Right lobe of liver (tissue), 6 donors: ENCODE measurements at regions not wholly inside any gene's neighbourhood (a gene's known extent, or its start where the extent isn't known, plus 50 kb on each side); places are given as distances from the start of the nearest gene placed in this dataset.

Source experiments
- ATAC-seq, 4 donors: fragments of 200-7000 bp; cut with Tn5 transposase; one replicate each; pipeline ENCODE4 v1.9.1; 2020; ENCODE audit warnings: mild to moderate bottlenecking in 4 of 4, moderate library complexity in 4 of 4
- DNase-seq, 3 donors: peaks; one replicate each; pipeline ENCODE4 v3.0.0-alpha.2; 2020
- H3K27ac ChIP-seq, 3 donors: fragments of 200-600 bp; one replicate each; pipeline ENCODE4 v1.8.0; 2022
- H3K27me3 ChIP-seq, 2 donors: fragments of 200-600 bp; one replicate each; pipeline ENCODE4 v1.8.0; 2022
- H3K36me3 ChIP-seq, 4 donors: fragments of 200-600 bp; sonication (generic) in 1 of 4; one replicate each; pipeline versions ENCODE4 v1.5.1 to v1.8.0; 2017 to 2022; ENCODE audit warnings: control low read depth in 1 of 4
- H3K4me1 ChIP-seq, 4 donors: fragments of 200-600 bp; sonication (generic) in 1 of 4; one replicate each; pipeline versions ENCODE4 v1.5.1 to v1.8.0; 2017 to 2022; ENCODE audit warnings: control low read depth in 1 of 4
- H3K4me3 ChIP-seq, 3 donors: fragments of 200-600 bp; one replicate each; pipeline ENCODE4 v1.8.0; 2022
- H3K9me3 ChIP-seq, 4 donors: fragments of 200-600 bp; sonication (generic) in 1 of 4; one replicate each; pipeline versions ENCODE4 v1.5.1 to v1.8.0; 2017 to 2022; ENCODE audit warnings: control low read depth in 1 of 4
- POLR2A ChIP-seq: fragments of 450-650 bp; IDR thresholded peaks from one replicate; pipeline ENCODE4 v1.6.1; 2017; ENCODE audit warnings: antibody characterized with exemption, mild to moderate bottlenecking
- WGBS: methylation state at CpG from one replicate; pipeline ENCODE4 v1.1.6; 2018; ENCODE audit warnings: low coverage, low lambda C conversion rate; ENCODE audit not compliant: insufficient coverage; ENCODE audit errors: missing lambda C conversion rate; 5-methylcytosine and 5-hydroxymethylcytosine counted together
- intact Hi-C, 2 donors: fragments of 100-400 bp; cut with DNase I; formaldehyde crosslinking; loops; one replicate each; pipeline versions ENCODE4 v1.11.2 to v1.14.1; 2022
- TF ChIP-seq, protein P1 (sequence below), 4 donors: fragments of 200-600 bp in 3 of 4; fragments of 450-650 bp in 1 of 4; IDR thresholded peaks; one replicate each; pipeline versions ENCODE4 v1.5.1 to v1.8.0; 2016 to 2022; ENCODE audit warnings: antibody characterized with exemption in 4 of 4, mild to moderate bottlenecking in 2 of 4
- donor health status: DM: no; HTN: yes; CAD: no.
- donor health status: DM: no; HTN: no; CAD: no.
- donor health status: DM: no; HTN: no; CAD: no.
- donor health status: DM: no; HTN: yes; CAD: no.
- donor health status: DM: no; HTN: yes; CAD: no.

GRCh38 chr1:213618094-213618493 is 369.7 kb upstream of the PROX1 start:
- intact Hi-C loops, result no loop called here
- Histone ChIP-seq H3K27me3 (no peaks in the 10 kb centered on the region), H3K9me3 (no peaks in the 10 kb centered on the region), H3K27ac (no peak overlapping the region), H3K36me3 (no peaks in the 10 kb centered on the region), H3K4me1 (no peaks in the 10 kb centered on the region), H3K4me3 (no peak overlapping the region)
- WGBS, result 50% methylated on average over 1 of the region's 1 CpG
- TF ChIP-seq POLR2A, result no peak
- TF ChIP-seq, protein P1, sequence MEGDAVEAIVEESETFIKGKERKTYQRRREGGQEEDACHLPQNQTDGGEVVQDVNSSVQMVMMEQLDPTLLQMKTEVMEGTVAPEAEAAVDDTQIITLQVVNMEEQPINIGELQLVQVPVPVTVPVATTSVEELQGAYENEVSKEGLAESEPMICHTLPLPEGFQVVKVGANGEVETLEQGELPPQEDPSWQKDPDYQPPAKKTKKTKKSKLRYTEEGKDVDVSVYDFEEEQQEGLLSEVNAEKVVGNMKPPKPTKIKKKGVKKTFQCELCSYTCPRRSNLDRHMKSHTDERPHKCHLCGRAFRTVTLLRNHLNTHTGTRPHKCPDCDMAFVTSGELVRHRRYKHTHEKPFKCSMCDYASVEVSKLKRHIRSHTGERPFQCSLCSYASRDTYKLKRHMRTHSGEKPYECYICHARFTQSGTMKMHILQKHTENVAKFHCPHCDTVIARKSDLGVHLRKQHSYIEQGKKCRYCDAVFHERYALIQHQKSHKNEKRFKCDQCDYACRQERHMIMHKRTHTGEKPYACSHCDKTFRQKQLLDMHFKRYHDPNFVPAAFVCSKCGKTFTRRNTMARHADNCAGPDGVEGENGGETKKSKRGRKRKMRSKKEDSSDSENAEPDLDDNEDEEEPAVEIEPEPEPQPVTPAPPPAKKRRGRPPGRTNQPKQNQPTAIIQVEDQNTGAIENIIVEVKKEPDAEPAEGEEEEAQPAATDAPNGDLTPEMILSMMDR (IDR thresholded peaks at IDR 0.05), result no peak
- ATAC-seq (no peak), DNase-seq (no peak)

DNA sequence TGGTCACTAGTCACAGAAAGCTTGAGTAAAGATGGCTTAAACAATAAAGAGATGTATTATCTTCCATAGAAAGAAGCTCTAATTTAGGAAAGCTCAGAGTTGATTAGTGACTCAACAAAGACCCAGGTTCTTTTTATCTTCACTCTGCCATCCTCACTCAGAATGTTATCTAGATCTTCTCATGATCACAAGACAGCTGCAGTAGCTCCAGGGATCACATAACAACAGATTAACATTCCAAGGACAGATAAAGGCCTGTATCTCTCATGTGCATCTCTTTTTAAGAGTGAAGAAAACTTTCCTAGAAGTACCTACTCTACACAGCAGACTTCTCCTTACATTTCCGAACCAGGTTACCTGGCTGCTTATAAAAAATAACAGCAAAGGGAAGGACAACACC is 368.7 kb upstream of the PROX1 start:
- TF ChIP-seq POLR2A, result no peak
- TF ChIP-seq, protein P1 (IDR thresholded peaks at IDR 0.05), result no peak
- Histone ChIP-seq H3K9me3 (no peaks in the 10 kb centered on the region), H3K27ac (no peak overlapping the region), H3K36me3 (no peaks in the 10 kb centered on the region), H3K4me1 (no peaks in the 10 kb centered on the region), H3K27me3 (no peaks in the 10 kb centered on the region), H3K4me3 (no peak overlapping the region)
- no peak for ATAC-seq
- intact Hi-C loops, result no loop called here
- no peak for DNase-seq
- WGBS, result 75% methylated on average over 1 of the region's 1 CpG

GRCh38 chr1:213621077-213621476 is 366.7 kb upstream of the PROX1 start:
- intact Hi-C loops, result no loop called here

DNA sequence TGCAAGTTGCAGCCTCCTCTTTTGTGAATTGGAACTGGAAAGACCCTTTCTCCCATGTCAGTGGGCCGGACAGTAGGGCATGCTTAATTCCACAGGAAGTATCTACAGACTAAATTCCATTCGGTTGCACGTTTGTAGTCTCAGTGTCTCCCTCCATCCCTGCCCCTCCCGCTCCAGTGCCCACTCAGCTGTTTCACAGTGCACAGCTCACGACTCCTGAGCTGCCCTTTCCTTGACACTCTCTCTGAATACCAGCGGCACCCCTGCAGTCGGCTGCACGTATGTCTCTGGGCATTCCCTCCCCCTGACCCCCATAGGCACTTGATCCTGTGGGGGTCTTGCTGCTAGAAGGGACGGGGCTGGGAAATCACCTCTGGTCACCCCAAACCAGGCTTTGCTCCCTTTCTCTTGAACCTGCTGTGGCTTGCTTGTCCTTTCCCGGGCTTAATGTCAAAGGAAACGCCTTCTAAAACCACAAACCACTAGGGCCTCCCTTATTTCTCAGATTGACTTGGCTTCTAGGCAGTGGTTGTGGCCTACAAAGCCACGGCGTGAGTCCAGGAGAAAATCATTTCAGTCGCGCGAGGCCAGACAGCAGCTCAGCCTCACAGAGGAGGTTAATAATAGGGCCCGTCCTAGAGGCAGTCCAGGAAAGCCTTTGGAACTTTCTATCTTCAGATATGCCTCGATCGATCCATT is 365.3 kb upstream of the PROX1 start:
- H3K27me3 ChIP-seq, result no peaks in the 10 kb centered on the region
- no peaks in the 10 kb centered on the region for H3K4me1 ChIP-seq
- H3K4me3 ChIP-seq, result no peak overlapping the region
- DNase-seq, result no peak
- intact Hi-C loops, result no loop called here
- WGBS, result 54% methylated on average over 13 of the region's 19 CpGs
- H3K9me3 ChIP-seq, result no peaks in the 10 kb centered on the region
- ATAC-seq, result no peak
- H3K27ac ChIP-seq, result no peak overlapping the region
- no peak for TF ChIP-seq POLR2A
- TF ChIP-seq, protein P1 (IDR thresholded peaks at IDR 0.05), result no peak
- no peaks in the 10 kb centered on the region for H3K36me3 ChIP-seq

More at GRCh38 chr1:213621077-213621476, 366.7 kb upstream of the PROX1 start:
- 74% methylated on average over 6 of the region's 6 CpGs for WGBS
- no peak for TF ChIP-seq POLR2A
- TF ChIP-seq, protein P1 (IDR thresholded peaks at IDR 0.05), result no peak
- Histone ChIP-seq H3K4me3 (no peak overlapping the region), H3K36me3 (no peaks in the 10 kb centered on the region), H3K4me1 (no peaks in the 10 kb centered on the region), H3K9me3 (no peaks in the 10 kb centered on the region), H3K27me3 (no peaks in the 10 kb centered on the region), H3K27ac (no peak overlapping the region)
- ATAC-seq, result no peak
- DNase-seq, result no peak
